HEK293T (cell line): ENCODE measurements at regions not wholly inside any gene's neighbourhood (a gene's known extent, or its start where the extent isn't known, plus 50 kb on each side); places are given as distances from the start of the nearest gene placed in this dataset.

Experiments used
- CTCF ChIA-PET: fragments of 350-600 bp; formaldehyde crosslinking; extraction: SDS; loops from one replicate; lab custom pipeline; 2021; ENCODE audit warnings: antibody characterized with exemption, inconsistent platforms; lab: Yijun Ruan, JAX
- POLR2A ChIA-PET: fragments of 350-600 bp; formaldehyde crosslinking; extraction: SDS; loops from one replicate; lab custom pipeline; 2020; ENCODE audit warnings: antibody characterized with exemption, inconsistent platforms; lab: Yijun Ruan, JAX
- DNase-seq: peaks from one replicate; pipeline ENCODE4 v3.0.0; 2012; ENCODE audit warnings: mixed read lengths; ENCODE audit errors: extremely low spot score
- ARNT ChIP-seq: fragments of 450-650 bp; IDR thresholded peaks from 2 replicates; pipeline ENCODE4 v1.6.1; 2017; ENCODE audit warnings: mild to moderate bottlenecking
- BHLHE40 ChIP-seq: fragments of 450-650 bp; IDR thresholded peaks from 2 replicates; pipeline ENCODE4 v1.6.1; 2016; ENCODE audit warnings: mild to moderate bottlenecking, moderate library complexity, borderline replicate concordance
- CTBP1 ChIP-seq: fragments of 450-650 bp; IDR thresholded peaks from 2 replicates; pipeline ENCODE4 v1.6.1; 2016; ENCODE audit warnings: borderline replicate concordance
- ELF4 ChIP-seq: fragments of 450-650 bp; IDR thresholded peaks from 2 replicates; pipeline ENCODE4 v1.6.1; 2017; ENCODE audit warnings: antibody characterized with exemption
- FOXA1 ChIP-seq: fragments of 450-650 bp; IDR thresholded peaks from 2 replicates; pipeline ENCODE4 v1.6.1; 2016; ENCODE audit warnings: mild to moderate bottlenecking
- FOXK2 ChIP-seq: fragments of 450-650 bp; IDR thresholded peaks from 2 replicates; pipeline ENCODE4 v1.6.1; 2016; ENCODE audit warnings: mild to moderate bottlenecking
- FOXM1 ChIP-seq: fragments of 450-650 bp; IDR thresholded peaks from 2 replicates; pipeline ENCODE4 v1.6.1; 2017; ENCODE audit warnings: mild to moderate bottlenecking, borderline replicate concordance
- HDGF ChIP-seq: fragments of 450-650 bp; IDR thresholded peaks from 2 replicates; pipeline ENCODE4 v1.6.1; 2017; ENCODE audit warnings: antibody characterized with exemption, borderline replicate concordance
- L3MBTL2 ChIP-seq: fragments of 450-650 bp; conservative IDR thresholded peaks from 2 replicates; pipeline ENCODE4 v1.6.1; 2016; ENCODE audit warnings: mild to moderate bottlenecking
- LEF1 ChIP-seq: fragments of 450-650 bp; IDR thresholded peaks from 2 replicates; pipeline ENCODE4 v1.6.1; 2017; ENCODE audit warnings: mild to moderate bottlenecking, borderline replicate concordance
- NFRKB ChIP-seq: fragments of 450-650 bp; IDR thresholded peaks from 2 replicates; pipeline ENCODE4 v1.6.1; 2016; ENCODE audit warnings: mild to moderate bottlenecking, moderate library complexity
- PKNOX1 ChIP-seq: fragments of 450-650 bp; IDR thresholded peaks from 2 replicates; pipeline ENCODE4 v1.6.1; 2016
- SP1 ChIP-seq: fragments of 450-650 bp; IDR thresholded peaks from 2 replicates; pipeline ENCODE4 v1.6.1; 2017
- SUZ12 ChIP-seq: fragments of 450-650 bp; IDR thresholded peaks from 2 replicates; pipeline ENCODE4 v1.6.1; 2016; ENCODE audit warnings: mild to moderate bottlenecking
- TARDBP ChIP-seq: fragments of 450-650 bp; IDR thresholded peaks from 2 replicates; pipeline ENCODE4 v1.6.1; 2016
- ZNF384 ChIP-seq: fragments of 450-650 bp; IDR thresholded peaks from 2 replicates; pipeline ENCODE4 v1.6.1; 2016

- no peak for TF ChIP-seq L3MBTL2
- TF ChIP-seq HDGF, result no peak
- TF ChIP-seq FOXM1, result no peak
- no peak for TF ChIP-seq ZNF384
- TF ChIP-seq LEF1, result no peak
- no peak for TF ChIP-seq PKNOX1
- TF ChIP-seq FOXK2, result no peak
- TF ChIP-seq SUZ12, result no peak
- TF ChIP-seq ARNT, result no peak
- no peak for TF ChIP-seq TARDBP
- no peak for TF ChIP-seq ELF4
- no peak for TF ChIP-seq SP1
- TF ChIP-seq CTBP1, result no peak
- TF ChIP-seq FOXA1, result no peak
- TF ChIP-seq NFRKB, result no peak
- TF ChIP-seq BHLHE40, result no peak
- ChIA-PET CTCF (no interaction called here), POLR2A (no interaction called here)
- DNase-seq, result no peak
Observed at GRCh38 chr6:101199441-101199840, 194.1 kb upstream of the GRIK2 start.

DNA sequence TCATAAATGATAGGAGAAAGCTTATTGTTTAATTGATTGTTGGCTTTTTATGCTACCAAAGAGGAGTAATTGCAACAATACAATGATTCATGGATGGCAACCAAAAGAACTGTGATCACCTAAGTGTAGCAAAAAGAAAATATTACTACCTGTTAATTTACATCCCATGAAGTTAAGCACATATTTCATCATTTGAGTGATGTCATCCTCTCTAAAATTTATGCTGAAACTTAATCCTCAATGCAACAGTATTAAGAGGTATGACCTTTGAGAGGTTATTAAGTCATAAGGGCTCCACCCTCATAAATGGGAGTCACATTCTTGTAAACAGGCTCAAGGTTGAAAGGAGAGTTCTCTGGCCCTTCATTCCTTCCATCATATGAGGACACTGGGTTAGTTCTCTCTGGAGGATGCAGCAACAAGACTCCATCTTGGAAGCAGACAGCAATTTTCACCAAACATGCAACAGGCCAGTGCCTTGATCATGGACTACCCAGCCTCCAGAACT, 190.6 kb upstream of the GRIK2 start:
- ChIA-PET CTCF (no interaction called here), POLR2A (no interaction called here)
- TF ChIP-seq FOXA1, result no peak
- TF ChIP-seq SP1, result no peak
- no peak for TF ChIP-seq FOXK2
- TF ChIP-seq CTBP1, result no peak
- TF ChIP-seq FOXM1, result no peak
- no peak for TF ChIP-seq L3MBTL2
- TF ChIP-seq NFRKB, result no peak
- no peak for TF ChIP-seq PKNOX1
- no peak for TF ChIP-seq ELF4
- TF ChIP-seq ARNT, result no peak
- TF ChIP-seq HDGF, result no peak
- TF ChIP-seq LEF1, result no peak
- no peak for DNase-seq

DNA sequence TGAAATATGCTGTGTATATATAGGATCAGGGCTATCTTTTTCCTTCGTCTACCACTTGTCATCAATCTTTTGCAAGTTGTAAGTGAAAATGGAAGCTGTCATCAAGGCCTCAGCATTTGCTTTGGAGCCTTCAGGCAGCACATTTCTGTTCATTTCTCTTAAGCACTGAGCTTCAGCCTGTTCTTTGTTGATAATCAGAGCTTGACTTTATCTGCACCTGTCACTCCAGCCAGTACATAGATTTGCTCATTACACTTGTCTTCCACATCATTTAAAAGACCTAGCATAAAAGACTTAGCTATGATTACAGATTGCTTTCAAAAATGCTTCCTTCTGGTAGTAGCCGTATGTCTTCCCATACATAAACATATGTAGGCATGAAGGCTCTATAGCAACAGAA, 189.8 kb upstream of the GRIK2 start:
- no peak for DNase-seq
- TF ChIP-seq HDGF (no peak), ZNF384 (no peak), BHLHE40 (no peak), PKNOX1 (no peak), FOXA1 (no peak), LEF1 (no peak), SUZ12 (no peak), FOXM1 (no peak), TARDBP (no peak)
- POLR2A ChIA-PET, result no interaction called here
- CTCF ChIA-PET, result no interaction called here

- POLR2A ChIA-PET, result no interaction called here
- CTCF ChIA-PET, result no interaction called here
- DNase-seq, result no peak
- 0 out of 2 replicates have a peak, but pooled peaks have one; percentile 11 for TF ChIP-seq PKNOX1
- TF ChIP-seq L3MBTL2, result no peak
Observed at GRCh38 chr6:101208152-101208551, 185.4 kb upstream of the GRIK2 start.

DNA sequence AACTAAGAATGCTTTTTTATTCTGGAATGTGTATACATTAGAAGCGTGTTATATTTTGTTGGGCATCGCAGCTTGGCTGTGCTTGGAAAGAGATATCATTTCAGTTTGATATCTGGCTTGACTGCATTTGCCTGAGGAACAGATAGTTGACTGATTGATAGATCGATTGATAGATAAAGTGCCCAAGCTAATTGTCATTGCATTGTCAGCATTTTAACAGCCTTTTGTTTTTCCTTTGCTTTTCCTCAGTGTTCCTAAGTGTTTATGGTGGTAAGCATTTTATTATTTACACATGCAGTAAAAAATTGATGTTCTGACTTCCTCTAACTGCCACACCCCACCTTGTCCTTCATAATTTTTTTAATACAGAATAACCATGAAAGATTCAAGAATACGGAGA, 180.9 kb upstream of the GRIK2 start:
- DNase-seq, result no peak
- CTCF ChIA-PET, result no interaction called here
- TF ChIP-seq HDGF (no peak), FOXK2 (no peak), ZNF384 (no peak), FOXA1 (no peak), CTBP1 (no peak), TARDBP (no peak), SP1 (no peak), L3MBTL2 (no peak), FOXM1 (no peak), SUZ12 (no peak), ARNT (no peak), ELF4 (no peak), BHLHE40 (no peak), PKNOX1 (no peak), NFRKB (no peak), LEF1 (no peak)
- POLR2A ChIA-PET, result no interaction called here

- ChIA-PET POLR2A (no interaction called here), CTCF (no interaction called here)
Observed at GRCh38 chr6:101222007-101222406, 171.5 kb upstream of the GRIK2 start.

More at GRCh38 chr6:101222007-101222406, 171.5 kb upstream of the GRIK2 start:
- TF ChIP-seq TARDBP, result no peak
- TF ChIP-seq ARNT, result no peak
- no peak for TF ChIP-seq FOXM1
- TF ChIP-seq BHLHE40, result no peak
- TF ChIP-seq SP1, result no peak
- TF ChIP-seq SUZ12, result no peak
- TF ChIP-seq FOXA1, result no peak
- TF ChIP-seq HDGF, result no peak
- TF ChIP-seq L3MBTL2, result no peak
- no peak for TF ChIP-seq ZNF384
- no peak for TF ChIP-seq FOXK2
- no peak for DNase-seq
